ENCODE measurements at regions not wholly inside any gene's neighbourhood (a gene's known extent, or its start where the extent isn't known, plus 50 kb on each side); places are given as distances from the start of the nearest gene placed in this dataset.

- Histone ChIP-seq H3K36me3 (no peaks in the 10 kb centered on the region), H3K4me3 (no peak overlapping the region), H3K9me3 (replicated peaks) (peaks cover 19% of the 10 kb centered on the region), H3K4me1 (no peaks in the 10 kb centered on the region), H3K27ac (replicated peaks) (no peak overlapping the region), H3K27me3 (ENCODE audit: low read depth) (no peaks in the 10 kb centered on the region)
- TF ChIP-seq CTCF (IDR thresholded peaks at IDR 0.05; ENCODE audit: borderline replicate concordance): no peak
- intact Hi-C loops (cut with micrococcal nuclease): no loop called here
- DNase-seq: no peak
Measured at GRCh38 chr5:104951829-104952228, 1389.2 kb upstream of the NUDT12 start.

- no peaks in the 10 kb centered on the region for H3K27me3 ChIP-seq (ENCODE audit: low read depth)
- no peak for DNase-seq
- H3K4me3 ChIP-seq: no peak overlapping the region
- intact Hi-C loops (cut with micrococcal nuclease): no loop called here
- no peaks in the 10 kb centered on the region for H3K36me3 ChIP-seq
- H3K4me1 ChIP-seq: no peaks in the 10 kb centered on the region
- TF ChIP-seq CTCF (IDR thresholded peaks at IDR 0.05; ENCODE audit: borderline replicate concordance): no peak
- peaks cover 18% of the 10 kb centered on the region for H3K9me3 ChIP-seq (replicated peaks)
- no peak overlapping the region for H3K27ac ChIP-seq (replicated peaks)
Measured at GRCh38 chr5:104947076-104947475, 1384.5 kb upstream of the NUDT12 start.

- Histone ChIP-seq H3K4me1 (no peaks in the 10 kb centered on the region), H3K27me3 (ENCODE audit: low read depth) (no peaks in the 10 kb centered on the region), H3K27ac (replicated peaks) (no peak overlapping the region), H3K9me3 (replicated peaks) (peaks cover 11% of the 10 kb centered on the region), H3K36me3 (no peaks in the 10 kb centered on the region), H3K4me3 (no peak overlapping the region)
- intact Hi-C loops (cut with micrococcal nuclease): no loop called here
- TF ChIP-seq CTCF (IDR thresholded peaks at IDR 0.05; ENCODE audit: borderline replicate concordance): no peak
- no peak for DNase-seq
Measured at GRCh38 chr5:104942735-104943134, 1380.1 kb upstream of the NUDT12 start.

GRCh38 chr5:104941030-104941645, 1378.5 kb upstream of the NUDT12 start:
- intact Hi-C loops (cut with micrococcal nuclease): no loop called here
- no peak overlapping the region for H3K4me3 ChIP-seq
- no peak for DNase-seq
- H3K27me3 ChIP-seq (ENCODE audit: low read depth): no peaks in the 10 kb centered on the region
- H3K36me3 ChIP-seq: no peaks in the 10 kb centered on the region
- H3K4me1 ChIP-seq: no peaks in the 10 kb centered on the region
- no peak for TF ChIP-seq CTCF (IDR thresholded peaks at IDR 0.05; ENCODE audit: borderline replicate concordance)
- H3K27ac ChIP-seq (replicated peaks): no peak overlapping the region
- H3K9me3 ChIP-seq (replicated peaks): peaks cover 3% of the 10 kb centered on the region

GRCh38 chr5:104937598-104937997, 1375.0 kb upstream of the NUDT12 start:
- H3K4me1 ChIP-seq: no peaks in the 10 kb centered on the region
- H3K27me3 ChIP-seq (ENCODE audit: low read depth): no peaks in the 10 kb centered on the region
- DNase-seq: no peak
- TF ChIP-seq CTCF (IDR thresholded peaks at IDR 0.05; ENCODE audit: borderline replicate concordance): no peak
- no peaks in the 10 kb centered on the region for H3K36me3 ChIP-seq
- no peak overlapping the region for H3K27ac ChIP-seq (replicated peaks)
- no peaks in the 10 kb centered on the region for H3K9me3 ChIP-seq (replicated peaks)
- intact Hi-C loops (cut with micrococcal nuclease): no loop called here
- no peak overlapping the region for H3K4me3 ChIP-seq

Measured in left ventricle myocardium inferior (tissue), 1 donor.